A673 (cell line): ENCODE measurements at regions not wholly inside any gene's neighbourhood (a gene's known extent, or its start where the extent isn't known, plus 50 kb on each side); places are given as distances from the start of the nearest gene placed in this dataset.

ENCODE experiments used
- BruUV-seq: library from RNA; stranded (reverse); fragments of 400-500 nt; replicated peaks from 2 replicates; lab custom pipeline; 2021; lab: Mats Ljungman, UMichigan
- CTCF ChIA-PET: fragments of 300-600 bp; sonication (Branson Sonifier 250); formaldehyde crosslinking; loops from one replicate; lab custom pipeline; 2022; ENCODE audit warnings: antibody characterized with exemption; lab: Charles Lee
- POLR2A ChIA-PET: fragments of 300-600 bp; sonication (Branson Sonifier 250); formaldehyde crosslinking; loops from one replicate; lab custom pipeline; 2022; ENCODE audit warnings: antibody characterized with exemption; ENCODE audit not compliant: low non-redundant PET; lab: Charles Lee
- DNase-seq: peaks from one replicate; pipeline ENCODE4 v3.0.0-alpha.2; 2015; ENCODE audit warnings: low spot score
- H3K27ac ChIP-seq: fragments of 200-600 bp; sonication (generic); 2 replicates; pipeline ENCODE4 v1.5.1; 2016; ENCODE audit warnings: mixed run types, low read depth, mild to moderate bottlenecking, mixed read lengths, antibody characterized with exemption, low read length; ENCODE audit not compliant: poor library complexity, severe bottlenecking
- H3K27me3 ChIP-seq: fragments of 200-600 bp; sonication (generic); replicated peaks from 2 replicates; pipeline ENCODE4 v1.6.1; 2017; ENCODE audit warnings: mixed run types, low read depth, mild to moderate bottlenecking, mixed read lengths, antibody characterized with exemption, low read length; ENCODE audit not compliant: insufficient read depth, poor library complexity
- H3K36me3 ChIP-seq: fragments of 200-600 bp; sonication (generic); 2 replicates; pipeline ENCODE4 v1.6.1; 2016; ENCODE audit warnings: mixed run types, mild to moderate bottlenecking, mixed read lengths, antibody characterized with exemption, low read length; ENCODE audit not compliant: insufficient read depth, poor library complexity, severe bottlenecking
- H3K4me1 ChIP-seq: fragments of 200-600 bp; sonication (generic); 2 replicates; pipeline ENCODE4 v1.6.1; 2017; ENCODE audit warnings: mixed run types, mild to moderate bottlenecking, mixed read lengths, antibody characterized with exemption, low read length; ENCODE audit not compliant: insufficient read depth, poor library complexity, severe bottlenecking
- H3K4me3 ChIP-seq: fragments of 200-600 bp; sonication (generic); 2 replicates; pipeline ENCODE4 v1.5.1; 2016; ENCODE audit warnings: low read depth, mixed run types, mild to moderate bottlenecking, mixed read lengths, low read length; ENCODE audit not compliant: poor library complexity, severe bottlenecking
- H3K9me3 ChIP-seq: fragments of 200-600 bp; sonication (generic); 2 replicates; pipeline ENCODE4 v1.6.1; 2016; ENCODE audit warnings: mixed run types, low read depth, mild to moderate bottlenecking, mixed read lengths, antibody characterized with exemption, low read length; ENCODE audit not compliant: poor library complexity, severe bottlenecking
- CTCF ChIP-seq: fragments of 300-800, 200-600 bp; sonication (generic); conservative IDR thresholded peaks from 2 replicates; pipeline ENCODE4 v1.5.1; 2017; ENCODE audit warnings: low read depth, mild to moderate bottlenecking, antibody characterized with exemption, low read length, moderate library complexity, mixed read lengths
- EZH2 ChIP-seq: fragments of 200-600 bp; sonication (generic); IDR thresholded peaks from 2 replicates; pipeline ENCODE4 v1.6.1; 2017; ENCODE audit warnings: borderline replicate concordance, low read depth, mild to moderate bottlenecking, mixed read lengths, antibody characterized with exemption, low read length; ENCODE audit not compliant: poor library complexity, severe bottlenecking
- intact Hi-C: fragments of 100-400 bp; cut with micrococcal nuclease; formaldehyde crosslinking; loops from one replicate; pipeline ENCODE4 v1.10.0; 2022; ENCODE audit not compliant: unreplicated experiment

DNA sequence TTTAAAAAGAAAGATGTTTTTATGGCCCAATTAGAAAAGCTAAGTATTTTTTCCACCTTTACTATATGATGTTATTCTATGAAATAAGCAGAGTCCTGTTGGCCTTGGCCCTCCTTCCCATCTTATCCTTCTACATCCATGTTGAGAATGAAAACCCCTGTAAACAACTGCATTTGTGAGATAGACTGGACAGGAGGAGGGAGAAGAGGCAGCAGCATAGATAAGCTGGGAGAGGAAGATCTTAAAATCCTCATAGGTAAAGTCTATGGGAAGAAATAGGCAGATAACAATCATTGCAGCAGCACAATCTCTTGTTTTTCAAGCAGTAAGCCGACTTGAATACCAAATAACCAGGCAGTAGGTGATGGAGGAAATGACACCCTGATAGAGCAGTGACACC is 207.6 kb upstream of the PARD3B start:
- DNase-seq: no peak
- POLR2A ChIA-PET: no interaction called here
- no peaks in the 10 kb centered on the region for H3K36me3 ChIP-seq
- no peak overlapping the region for H3K4me3 ChIP-seq
- no TSS peak for BruUV-seq
- no peak for TF ChIP-seq CTCF
- TF ChIP-seq EZH2: no peak
- no peaks in the 10 kb centered on the region for H3K4me1 ChIP-seq
- intact Hi-C loops: no loop called here
- CTCF ChIA-PET: no interaction called here
- H3K27ac ChIP-seq: no peak overlapping the region
- H3K27me3 ChIP-seq: no peaks in the 10 kb centered on the region
- no peaks in the 10 kb centered on the region for H3K9me3 ChIP-seq

DNA sequence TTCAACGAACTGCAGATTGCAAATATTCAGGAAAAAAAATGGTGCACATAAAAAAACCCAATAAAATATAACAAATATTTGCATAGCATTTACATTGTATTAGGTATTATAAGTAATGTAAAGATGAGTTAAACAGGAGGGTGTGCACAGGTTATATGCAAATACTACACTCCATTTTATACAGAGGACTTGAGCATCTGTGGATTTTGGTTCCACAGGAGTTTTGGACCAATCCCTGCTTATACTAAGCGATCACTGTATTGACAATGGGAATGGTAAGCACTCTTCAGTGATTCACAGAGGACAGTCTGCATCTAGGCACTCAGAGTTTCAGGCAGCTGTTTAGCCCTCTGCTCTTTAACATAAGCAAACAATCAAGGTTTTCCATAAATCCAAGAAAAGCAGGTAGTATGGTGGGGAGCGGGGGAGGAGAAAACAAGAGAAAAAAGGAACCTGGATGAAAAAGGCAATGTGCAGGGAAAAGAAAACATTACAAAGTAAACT is 206.0 kb upstream of the PARD3B start:
- Histone ChIP-seq H3K27me3 (no peaks in the 10 kb centered on the region), H3K4me3 (no peak overlapping the region), H3K36me3 (no peaks in the 10 kb centered on the region), H3K9me3 (no peaks in the 10 kb centered on the region), H3K4me1 (no peaks in the 10 kb centered on the region), H3K27ac (no peak overlapping the region)
- ChIA-PET POLR2A (no interaction called here), CTCF (no interaction called here)
- no peak for DNase-seq
- TF ChIP-seq EZH2: no peak
- TF ChIP-seq CTCF: no peak
- no TSS peak for BruUV-seq
- intact Hi-C loops: no loop called here

DNA sequence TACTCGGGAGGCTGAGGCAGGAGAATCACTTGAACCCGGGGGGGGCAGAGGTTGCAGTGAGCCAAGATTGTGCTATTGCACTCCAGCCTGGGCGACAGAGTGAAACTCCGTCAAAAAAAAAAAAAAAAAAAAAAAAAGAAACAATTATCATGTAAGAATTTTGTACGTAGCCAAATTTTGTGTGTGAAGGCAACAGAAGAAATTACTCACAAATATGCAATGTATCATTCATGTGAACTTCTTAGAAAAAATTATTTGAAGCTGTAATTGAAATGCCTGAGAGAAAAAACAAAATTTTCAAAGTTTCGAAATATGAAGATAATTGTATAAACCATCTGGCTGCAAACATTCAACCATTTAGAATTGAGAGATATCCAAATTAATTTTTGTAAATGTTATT is 204.8 kb upstream of the PARD3B start:
- H3K9me3 ChIP-seq: no peaks in the 10 kb centered on the region
- no peaks in the 10 kb centered on the region for H3K36me3 ChIP-seq
- no peaks in the 10 kb centered on the region for H3K27me3 ChIP-seq
- no TSS peak for BruUV-seq
- DNase-seq: no peak
- no peak overlapping the region for H3K27ac ChIP-seq
- ChIA-PET POLR2A (interaction anchor here (0.7 kb wide), 1 partner anchor 355 kb away, joined by 20 read pairs; no protein-coding TSS in a partner anchor), CTCF (no interaction called here)
- TF ChIP-seq EZH2 (no peak), CTCF (no peak)
- H3K4me3 ChIP-seq: no peak overlapping the region
- intact Hi-C loops: no loop called here
- no peaks in the 10 kb centered on the region for H3K4me1 ChIP-seq
